Motor neuron (in vitro differentiated cells): ENCODE measurements at regions not wholly inside any gene's neighbourhood (a gene's known extent, or its start where the extent isn't known, plus 50 kb on each side); places are given as distances from the start of the nearest gene placed in this dataset.

Source experiments
- ATAC-seq, 8 experiments: fragments of 200-7000 bp; cut with Tn5 transposase; replicated peaks in 6 of 8; 2 replicates each; pipeline ENCODE4 v1.8.0; 2021; ENCODE audit warnings: mild to moderate bottlenecking in 8 of 8, moderate library complexity in 8 of 8
- H3K27ac ChIP-seq, 2 donors: fragments of 250-450 bp; sonication (Bioruptor Pico); 2 replicates each; pipeline ENCODE4 v1.9.0; 2021; ENCODE audit warnings: antibody characterized with exemption in 2 of 2, mild to moderate bottlenecking in 2 of 2, moderate library complexity in 1 of 2
- H3K4me1 ChIP-seq, 2 donors: fragments of 250-450 bp; sonication (Bioruptor Pico); replicated peaks in 1 of 2; 2 replicates each; pipeline ENCODE4 v1.6.1; 2021; ENCODE audit warnings: antibody characterized with exemption in 2 of 2, mild to moderate bottlenecking in 2 of 2, moderate library complexity in 1 of 2
- H3K4me3 ChIP-seq, 5 donors: fragments of 250-450 bp; sonication (Bioruptor Pico); 2 replicates each; pipeline ENCODE4 v1.9.0; 2021; ENCODE audit warnings: antibody characterized with exemption in 5 of 5, mild to moderate bottlenecking in 5 of 5, moderate library complexity in 4 of 5
- WGBS, 10 experiments: fragments of 450-650 bp; shearing (Covaris generic); methylation state at CpG; one replicate each; pipeline ENCODE4 v1.0.0; 2022; 5-methylcytosine and 5-hydroxymethylcytosine counted together
- in situ Hi-C, 9 experiments: fragments of 400-800 bp; cut with MboI; loops; one replicate each; pipeline ENCODE4 v1.15.0; 2021; ENCODE audit warnings: low sequenced_read_pairs in 9 of 9, low pct_unique_long_range_greater_than_20kb in 2 of 9; ENCODE audit not compliant: unreplicated experiment in 9 of 9

DNA sequence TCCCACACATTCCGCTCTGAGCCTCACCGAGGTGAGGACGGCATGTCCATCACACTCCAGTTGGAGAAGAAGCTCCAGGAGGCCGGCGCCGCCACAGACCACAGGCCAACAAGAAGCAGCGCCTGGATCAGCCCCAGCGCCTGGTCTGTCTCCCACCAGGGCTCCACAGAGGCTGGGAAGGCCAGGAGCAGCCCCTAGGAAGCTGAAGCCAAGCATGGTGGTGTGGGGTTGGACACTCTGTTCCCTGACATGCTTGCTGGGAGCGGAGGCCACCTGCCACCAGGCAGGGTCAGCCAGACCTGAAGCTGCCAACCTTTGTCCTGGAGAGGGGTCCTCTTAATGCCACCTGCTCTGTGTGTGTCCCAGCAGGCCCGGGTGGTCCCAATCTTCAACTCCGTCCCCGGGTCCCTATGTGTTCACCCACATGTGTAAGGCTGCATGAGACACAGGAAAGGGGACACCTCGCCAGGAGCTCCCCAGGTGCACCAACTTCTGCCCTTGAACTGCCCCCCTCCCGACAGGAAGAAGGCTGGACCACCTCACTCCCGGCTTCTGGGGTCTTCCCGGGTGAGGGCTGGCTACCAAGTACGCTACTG, 140.1 kb upstream of the PPP1R26 start:
- H3K27ac ChIP-seq, result no peak overlapping the region

DNA sequence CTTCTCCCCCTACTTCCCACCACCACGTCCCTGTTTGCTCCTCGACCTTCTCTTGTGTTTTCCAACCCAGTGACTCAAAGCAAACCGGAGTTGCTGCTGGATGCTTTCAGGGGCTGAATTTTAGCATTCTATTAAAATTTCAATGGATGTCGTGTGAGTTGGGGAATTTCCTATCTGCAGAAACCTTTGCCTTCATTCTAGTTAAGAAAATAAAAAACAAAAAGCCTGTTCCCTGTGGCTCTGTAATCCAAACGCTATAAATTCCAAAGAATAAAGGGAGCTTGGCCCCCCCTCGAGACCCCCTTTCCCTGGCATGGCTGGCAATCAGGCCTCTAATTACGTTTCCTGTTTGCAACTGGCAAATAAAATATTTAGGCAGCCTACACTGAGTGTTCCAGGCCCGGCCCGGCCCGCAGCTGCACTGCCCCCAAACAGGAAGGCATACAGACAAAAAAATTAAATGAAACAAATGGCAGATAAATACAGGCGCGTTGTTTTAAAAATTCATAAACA, 139.4 kb upstream of the PPP1R26 start:
- no peak overlapping the region for H3K27ac ChIP-seq
- in situ Hi-C loops, result loop anchor here in 4 of 9 experiments (10.0 kb wide), 1 partner anchor 255 kb away; the partner anchor contains the start of gene OLFM1 (in 4 of the 4)

More for the DNA sequence above, 140.1 kb upstream of the PPP1R26 start:
- 24 to 78% (median 41%) methylated on average over 2 to 15 of the region's 17 CpGs; no CpG with 5 or more reads in 2 of the 10 experiments for WGBS, 10 experiments
- peaks cover 31% of the 10 kb centered on the region in 2 donors for H3K4me1 ChIP-seq
- in situ Hi-C loops, result no loop called here
- ATAC-seq, result no peak
- no peak overlapping the region for H3K4me3 ChIP-seq

DNA sequence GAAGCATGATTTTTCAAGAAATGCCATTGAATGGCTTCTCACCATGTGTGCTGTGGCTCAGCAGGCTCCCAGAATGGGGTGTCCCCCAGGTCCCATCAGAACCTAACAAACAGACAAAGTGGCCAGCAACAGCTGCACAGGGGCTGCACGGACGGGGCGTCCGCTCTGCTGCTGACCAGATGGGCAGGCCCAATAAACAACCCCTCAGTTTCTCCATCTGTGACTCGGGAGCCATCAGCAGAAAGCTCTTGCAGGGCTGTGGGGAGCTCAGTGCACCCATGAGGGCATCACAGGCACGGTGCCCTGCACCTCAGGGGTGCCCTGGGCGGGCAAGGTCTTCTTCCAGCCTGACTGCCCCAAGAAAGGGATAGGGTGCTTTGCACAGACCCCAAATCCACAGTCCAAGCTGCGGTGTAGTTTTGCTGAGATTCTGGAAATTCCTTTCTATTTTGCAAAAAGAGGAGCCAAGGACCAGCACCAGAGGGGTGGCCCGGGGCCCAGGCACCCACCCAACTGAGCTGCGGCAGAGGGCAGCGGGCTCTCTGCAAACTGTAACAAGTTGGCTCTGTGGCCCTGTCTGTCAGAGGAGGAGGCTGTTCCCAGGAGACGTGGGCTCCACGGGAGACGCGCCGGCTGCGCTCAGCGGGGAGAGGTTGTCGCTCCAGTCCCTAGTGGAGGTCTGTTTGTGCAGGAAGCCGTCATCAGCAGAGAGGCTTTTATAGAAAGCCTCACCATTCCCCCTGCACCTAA, 138.7 kb upstream of the PPP1R26 start:
- Histone ChIP-seq H3K27ac (no peak overlapping the region), H3K4me1 (peaks cover 31 to 39% of the 10 kb centered on the region in 2 donors), H3K4me3 (no peak overlapping the region)
- in situ Hi-C loops, result loop anchor here in 4 of 9 experiments (10.0 kb wide), 1 partner anchor 256 kb away; the partner anchor contains the start of gene OLFM1 (in 4 of the 4)
- 0 to 76% (median 40%) methylated on average over 1 to 9 of the region's 20 CpGs; no CpG with 5 or more reads in 4 of the 10 experiments for WGBS, 10 experiments
- no peak for ATAC-seq

More for the DNA sequence above, 139.4 kb upstream of the PPP1R26 start:
- Histone ChIP-seq H3K4me3 (no peak overlapping the region), H3K4me1 (peaks cover 31 to 38% of the 10 kb centered on the region in 2 donors)
- 7 to 40% (median 16%) methylated on average over 4 to 12 of the region's 12 CpGs; no CpG with 5 or more reads in 1 of the 10 experiments for WGBS, 10 experiments
- no peak for ATAC-seq

DNA sequence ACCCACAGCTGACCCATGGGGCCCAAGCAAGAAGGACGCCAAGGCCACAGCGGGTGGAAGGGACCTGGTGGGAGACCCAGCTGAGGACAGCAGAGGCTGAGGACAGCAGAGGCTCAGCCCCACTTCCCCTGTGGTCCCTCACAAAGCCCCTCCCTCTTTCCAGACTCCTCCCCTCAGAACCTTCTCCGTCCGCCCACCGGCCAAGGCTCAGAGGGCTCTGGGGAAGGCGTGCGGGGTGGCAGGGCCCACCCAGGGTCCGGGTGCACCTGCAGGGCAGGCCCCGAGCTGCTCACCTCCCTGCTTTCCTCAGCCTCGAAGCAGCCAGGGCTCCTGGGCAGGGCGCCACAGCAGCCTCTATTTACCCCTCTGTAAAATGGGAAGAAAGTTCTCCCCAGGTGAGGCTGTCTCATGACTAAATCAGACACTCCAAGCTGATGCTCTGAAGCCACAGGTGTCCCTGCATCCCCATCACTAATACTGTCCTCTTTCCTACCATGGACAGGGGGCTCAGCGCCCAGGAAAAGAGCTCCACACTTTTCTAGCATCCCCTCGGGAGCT, 137.9 kb upstream of the PPP1R26 start:
- no peak for ATAC-seq

DNA sequence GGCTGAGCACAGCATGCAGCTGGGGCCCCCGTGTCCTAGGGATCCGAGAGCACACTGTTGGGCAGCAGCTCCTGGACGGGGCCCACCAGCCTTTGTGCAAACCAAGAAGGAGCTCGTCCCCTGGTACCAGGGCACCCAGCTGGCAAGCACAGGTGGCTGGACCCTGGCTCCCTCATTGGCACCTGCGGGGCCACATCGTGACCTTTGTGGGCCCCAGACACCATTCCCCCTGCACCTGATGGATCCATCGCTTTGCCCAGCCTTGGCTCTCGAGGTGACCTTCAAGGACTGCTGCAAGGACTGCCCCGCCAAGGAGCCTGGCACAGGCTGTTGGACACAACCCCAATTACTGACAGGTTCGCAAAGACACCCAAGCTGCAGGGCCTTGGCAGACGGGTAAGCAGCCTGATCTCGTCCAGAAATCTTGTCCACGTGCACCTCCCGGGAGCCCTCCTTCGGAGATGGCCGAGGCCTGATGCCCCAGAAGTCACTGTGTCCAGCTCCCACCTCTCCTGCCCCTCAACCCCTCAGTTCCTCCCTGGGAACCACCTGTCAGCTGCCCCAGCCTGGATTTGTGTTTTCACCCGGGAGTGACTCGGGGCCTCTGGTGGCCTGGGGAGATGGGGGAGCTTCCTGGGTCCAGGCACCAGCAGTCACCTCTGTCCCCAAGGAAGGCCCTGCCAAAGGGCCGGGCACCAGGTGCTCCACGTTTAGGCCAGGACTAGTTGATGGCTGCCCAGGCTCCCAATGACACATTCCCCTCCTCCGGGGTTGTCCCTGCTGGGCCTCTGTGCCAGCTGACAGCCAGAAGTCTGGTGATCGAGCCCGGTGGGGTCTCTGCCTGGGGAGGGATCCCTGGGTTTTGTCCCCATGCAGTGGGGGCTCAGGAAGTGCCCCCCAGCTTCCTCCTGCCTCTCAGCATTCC, 137.1 kb upstream of the PPP1R26 start:
- H3K4me3 ChIP-seq, result no peak overlapping the region
- WGBS, 10 experiments, result 0 to 83% (median 14%) methylated on average over 1 to 2 of the region's 23 CpGs; no CpG with 5 or more reads in 7 of the 10 experiments
- H3K27ac ChIP-seq, result no peak overlapping the region
- peaks cover 31 to 43% of the 10 kb centered on the region in 2 donors for H3K4me1 ChIP-seq
- no peak for ATAC-seq
- in situ Hi-C loops, result loop anchor here in 4 of 9 experiments (10.0 kb wide), 1 partner anchor 258 kb away; the partner anchor contains the start of gene OLFM1 (in 4 of the 4)

More for the DNA sequence above, 137.9 kb upstream of the PPP1R26 start:
- Histone ChIP-seq H3K4me3 (no peak overlapping the region), H3K4me1 (peaks cover 31 to 43% of the 10 kb centered on the region in 2 donors), H3K27ac (no peak overlapping the region)
- in situ Hi-C loops, result loop anchor here in 4 of 9 experiments (10.0 kb wide), 1 partner anchor 257 kb away; the partner anchor contains the start of gene OLFM1 (in 4 of the 4)
- 39 to 100% (median 100%) methylated on average over 1 to 4 of the region's 13 CpGs; no CpG with 5 or more reads in 6 of the 10 experiments for WGBS, 10 experiments

DNA sequence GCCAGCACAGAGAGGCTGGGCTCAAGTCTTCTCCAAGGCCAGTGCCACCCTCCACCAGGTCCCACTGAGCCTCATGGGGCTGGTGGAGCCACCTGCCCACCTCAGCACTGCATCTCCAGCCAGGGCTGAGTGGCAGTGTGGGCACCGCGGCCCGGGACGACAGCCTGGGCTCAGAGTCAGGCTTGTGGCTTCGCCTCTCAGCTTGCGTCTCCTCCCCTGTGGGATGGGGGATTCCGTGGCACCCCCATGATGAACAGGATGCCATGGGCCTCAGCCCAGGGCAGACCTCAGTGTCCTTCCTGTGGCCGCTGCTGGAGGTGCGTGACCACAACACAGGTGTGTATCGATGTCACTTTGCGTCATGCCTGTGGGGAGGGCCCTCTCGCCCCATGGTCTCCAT, 136.4 kb upstream of the PPP1R26 start:
- ATAC-seq, result no peak
- in situ Hi-C loops, result loop anchor here in 4 of 9 experiments (10.0 kb wide), 1 partner anchor 258 kb away; the partner anchor contains the start of gene OLFM1 (in 4 of the 4)
- H3K27ac ChIP-seq, result no peak overlapping the region
- no peak overlapping the region for H3K4me3 ChIP-seq
- H3K4me1 ChIP-seq, result peaks cover 31 to 43% of the 10 kb centered on the region in 2 donors
- WGBS, 10 experiments, result 89 to 100% methylated on average over 1 to 3 of the region's 12 CpGs; no CpG with 5 or more reads in 8 of the 10 experiments

DNA sequence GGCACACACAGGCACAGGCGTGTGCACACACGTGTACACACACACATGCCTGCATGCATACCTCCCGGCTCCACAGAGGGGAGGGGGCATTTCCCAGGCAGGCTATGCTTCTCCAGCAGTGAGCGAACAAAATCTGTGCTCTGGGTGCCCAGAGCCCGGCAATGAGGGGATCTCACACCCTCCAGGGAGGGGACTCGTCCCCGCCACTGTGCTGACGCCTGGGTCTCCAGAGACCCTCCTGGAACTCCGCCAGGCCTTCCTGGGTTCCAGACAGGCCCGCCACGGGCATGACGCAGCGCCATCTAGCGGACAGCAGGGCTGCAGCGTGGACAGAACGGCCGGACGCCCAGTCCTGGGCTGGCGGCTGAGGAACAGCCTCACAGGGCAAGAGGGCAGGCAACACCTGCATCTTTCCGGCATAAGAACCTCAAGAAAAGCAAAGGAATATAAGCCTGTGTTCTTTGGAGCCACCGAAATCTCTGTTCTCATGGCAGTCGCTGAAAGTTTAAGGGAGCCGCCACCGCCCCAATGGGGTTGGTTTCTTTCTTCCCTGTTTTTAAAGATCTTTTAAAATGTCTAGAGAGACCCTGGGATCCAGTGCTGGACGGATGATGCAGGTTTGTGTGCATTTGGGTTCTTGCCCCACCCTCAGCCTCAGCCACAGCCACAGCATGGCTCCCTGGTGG, 135.6 kb upstream of the PPP1R26 start:
- Histone ChIP-seq H3K27ac (no peak overlapping the region), H3K4me3 (peak overlapping the region in 1 of 5 donors; percentile 16), H3K4me1 (peaks cover 31 to 46% of the 10 kb centered on the region in 2 donors)
- WGBS, 10 experiments, result 0 to 80% (median 13%) methylated on average over 1 to 15 of the region's 25 CpGs; no CpG with 5 or more reads in 3 of the 10 experiments
- peak; percentile 78 to 92 (median 86) for ATAC-seq
- in situ Hi-C loops, result loop anchor here in 4 of 9 experiments (10.0 kb wide), 1 partner anchor 259 kb away; the partner anchor contains the start of gene OLFM1 (in 4 of the 4)

DNA sequence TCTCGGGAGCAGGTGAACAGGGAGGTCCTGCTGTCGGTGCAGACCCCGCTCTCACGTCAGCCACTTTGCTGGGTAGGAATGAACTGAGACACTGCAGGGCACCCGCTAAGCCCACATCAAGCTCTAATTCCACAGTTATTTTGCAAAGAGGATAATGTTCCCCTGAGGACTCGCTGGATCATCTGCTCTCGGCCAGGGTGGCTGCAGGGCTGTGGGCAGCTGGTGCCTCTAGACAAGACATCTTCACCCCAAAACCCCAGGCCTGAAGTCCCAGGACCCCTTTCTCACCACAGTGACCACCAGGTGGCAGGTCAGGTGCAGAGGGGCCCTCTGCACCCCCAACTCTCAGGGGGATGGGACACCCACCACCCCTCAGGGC, 135.1 kb upstream of the PPP1R26 start:
- 90 to 94% methylated on average over 2 to 7 of the region's 7 CpGs; no CpG with 5 or more reads in 8 of the 10 experiments for WGBS, 10 experiments
- in situ Hi-C loops, result loop anchor here in 4 of 9 experiments (10.0 kb wide), 1 partner anchor 260 kb away; the partner anchor contains the start of gene OLFM1 (in 4 of the 4)
- Histone ChIP-seq H3K27ac (no peak overlapping the region), H3K4me3 (no peak overlapping the region), H3K4me1 (peaks cover 28 to 47% of the 10 kb centered on the region in 2 donors)
- ATAC-seq, result peak in 2 of 8 experiments; percentile 7

DNA sequence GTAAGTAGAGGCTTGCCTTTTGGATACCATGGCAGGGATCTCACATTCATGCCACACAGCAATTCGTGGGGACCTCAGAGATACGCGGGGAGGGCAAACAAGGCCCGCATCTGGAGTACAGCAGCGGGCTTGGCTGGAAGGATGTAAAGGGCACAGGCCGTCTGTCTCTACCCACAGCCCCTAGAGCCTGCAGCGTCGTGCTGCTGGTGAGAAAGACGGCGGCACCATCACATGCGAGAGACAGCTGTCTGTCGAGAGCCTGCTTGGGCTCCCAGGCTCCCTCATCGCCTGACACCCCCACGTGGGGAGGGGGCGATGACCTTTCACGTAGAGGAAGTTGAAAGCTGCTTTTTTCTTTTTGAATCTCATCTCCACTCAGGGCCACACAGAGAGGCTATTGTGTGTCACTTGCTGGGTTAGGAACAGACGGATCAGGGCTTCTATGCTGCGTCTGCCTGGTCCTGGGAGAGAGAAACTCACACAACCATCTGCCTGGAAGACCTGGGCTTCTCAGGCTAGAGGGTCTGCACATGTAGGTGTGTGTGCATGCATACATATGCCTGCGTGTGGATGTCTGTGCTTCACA, 134.6 kb upstream of the PPP1R26 start:
- Histone ChIP-seq H3K4me1 (peaks cover 23 to 47% of the 10 kb centered on the region in 2 donors), H3K4me3 (no peak overlapping the region), H3K27ac (no peak overlapping the region)
- 0 to 90% (median 64%) methylated on average over 1 to 6 of the region's 19 CpGs; no CpG with 5 or more reads in 6 of the 10 experiments for WGBS, 10 experiments
- ATAC-seq, result no peak
- in situ Hi-C loops, result loop anchor here in 5 of 9 experiments (5.0 to 10.0 kb wide), 2 partner anchors 258 to 260 kb away; partner anchors contain the start of gene OLFM1 (in 5 of the 5)

DNA sequence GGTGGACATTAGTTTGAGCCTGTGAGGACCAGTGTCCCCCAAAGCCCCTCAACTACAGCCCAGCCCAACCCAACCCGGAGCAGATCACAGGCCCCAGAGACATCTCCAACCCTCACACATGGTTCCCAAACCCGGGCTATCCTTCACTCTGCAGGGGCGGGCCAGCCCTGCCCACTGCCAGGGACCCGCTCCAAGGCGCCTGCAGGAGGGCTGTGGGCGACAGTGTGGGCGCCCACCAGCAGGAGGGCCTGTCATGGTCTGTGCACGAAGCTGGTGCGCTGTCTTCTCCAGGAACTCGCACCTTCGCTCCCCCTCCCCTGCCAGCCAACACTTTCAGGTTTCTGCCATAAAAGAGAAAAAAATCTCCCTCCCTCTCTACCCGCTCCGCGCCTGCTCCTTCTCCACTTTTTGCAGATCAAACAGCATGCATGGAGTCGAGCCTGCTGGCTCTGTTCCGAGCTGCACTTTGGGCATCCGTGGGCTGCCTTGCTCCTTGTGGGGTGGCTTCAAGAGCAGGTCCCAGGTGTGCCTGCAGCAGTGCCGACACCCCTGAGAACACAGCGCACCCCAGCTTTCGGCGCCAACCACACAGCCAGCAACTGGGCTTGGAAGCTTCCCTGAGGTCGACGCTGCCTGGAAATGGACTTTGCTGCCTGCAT, 133.7 kb upstream of the PPP1R26 start:
- Histone ChIP-seq H3K27ac (no peak overlapping the region), H3K4me1 (peaks cover 14 to 38% of the 10 kb centered on the region in 2 donors), H3K4me3 (no peak overlapping the region)
- WGBS, 10 experiments, result 13 to 90% (median 78%) methylated on average over 1 to 12 of the region's 23 CpGs; no CpG with 5 or more reads in 4 of the 10 experiments
- in situ Hi-C loops, result loop anchor here in 5 of 9 experiments (5.0 to 10.0 kb wide), 2 partner anchors 259 to 261 kb away; partner anchors contain the start of gene OLFM1 (in 5 of the 5)
- ATAC-seq, result no peak
